Stimulated activated CD4-positive, alpha-beta T cell treated with anti-CD3 and anti-CD28 coated beads, TNF-alpha, amount 100 ng/mL, for 48 hours (primary cell): ENCODE measurements at regions not wholly inside any gene's neighbourhood (a gene's known extent, or its start where the extent isn't known, plus 50 kb on each side); places are given as distances from the start of the nearest gene placed in this dataset.
A peak's percentile ranks its signal among the peaks of the same experiment; 100 is the strongest.

Source experiments
- DNase-seq, 3 donors: peaks; one replicate each; pipeline ENCODE4 v3.0.0-alpha.2; 2020; ENCODE audit warnings: low read depth in 3 of 3

- DNase-seq, result no peak
These were observed 671.1 kb upstream of the CELF2 start for GRCh38 chr10:10346390-10347150.

- DNase-seq, result no peak
These were observed 667.6 kb upstream of the CELF2 start for GRCh38 chr10:10350050-10350449.

- DNase-seq, result no peak
These were observed 666.2 kb upstream of the CELF2 start for GRCh38 chr10:10351451-10351850.

- no peak for DNase-seq
These were observed 664.3 kb upstream of the CELF2 start for GRCh38 chr10:10353326-10353868.

DNA sequence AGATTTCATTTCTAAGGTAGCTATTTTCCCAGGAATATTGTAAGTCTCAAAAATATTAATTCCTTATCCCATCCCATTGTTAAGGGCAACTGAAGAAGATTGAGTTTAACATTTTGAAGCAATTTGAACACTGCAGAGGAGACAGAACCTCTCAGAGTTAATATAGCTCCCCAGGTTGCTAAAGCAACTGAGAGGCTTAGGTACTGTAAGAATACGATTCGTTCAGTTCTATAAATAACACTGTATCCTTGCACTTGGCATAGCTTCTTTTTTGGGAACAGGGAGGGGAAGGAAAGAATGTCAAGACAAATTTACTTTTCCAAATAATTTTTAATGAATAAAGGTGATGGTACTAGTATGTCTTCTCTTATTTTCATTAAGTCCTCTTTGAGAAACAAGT lies 658.4 kb upstream of the CELF2 start:
- no peak for DNase-seq

DNA sequence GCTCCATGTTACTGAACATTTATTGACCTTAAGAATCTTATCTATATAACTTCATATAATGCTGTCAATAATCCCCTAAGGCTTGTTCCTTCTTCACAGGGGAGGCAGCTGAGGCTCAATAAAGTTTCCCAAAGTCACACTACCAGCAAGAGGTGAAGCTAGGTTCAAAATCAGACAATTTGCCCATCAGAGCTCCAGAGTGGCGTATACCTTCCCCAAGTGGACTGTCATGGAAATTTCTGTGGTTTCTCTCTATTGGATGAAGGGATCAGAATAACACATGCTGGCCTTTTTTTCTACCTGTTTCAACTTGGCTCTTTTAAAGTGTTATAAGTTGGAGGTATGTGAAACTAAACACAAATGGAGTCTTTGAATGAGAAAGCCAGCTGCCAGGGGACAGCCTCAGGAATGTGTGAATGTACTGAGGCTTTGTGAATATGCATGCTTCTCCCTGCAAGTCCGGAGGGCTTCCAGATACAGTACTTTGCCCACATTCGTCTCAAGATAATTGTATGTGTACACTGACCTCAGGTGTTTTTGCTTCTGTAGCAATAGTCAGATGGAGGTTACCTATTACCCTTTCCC lies 656.3 kb upstream of the CELF2 start:
- DNase-seq, result no peak

GRCh38 chr10:10362800-10363199 lies 654.9 kb upstream of the CELF2 start:
- no peak for DNase-seq

- no peak for DNase-seq
These were observed 654.5 kb upstream of the CELF2 start for GRCh38 chr10:10363217-10363616.

GRCh38 chr10:10364902-10365301 lies 652.8 kb upstream of the CELF2 start:
- no peak for DNase-seq

DNA sequence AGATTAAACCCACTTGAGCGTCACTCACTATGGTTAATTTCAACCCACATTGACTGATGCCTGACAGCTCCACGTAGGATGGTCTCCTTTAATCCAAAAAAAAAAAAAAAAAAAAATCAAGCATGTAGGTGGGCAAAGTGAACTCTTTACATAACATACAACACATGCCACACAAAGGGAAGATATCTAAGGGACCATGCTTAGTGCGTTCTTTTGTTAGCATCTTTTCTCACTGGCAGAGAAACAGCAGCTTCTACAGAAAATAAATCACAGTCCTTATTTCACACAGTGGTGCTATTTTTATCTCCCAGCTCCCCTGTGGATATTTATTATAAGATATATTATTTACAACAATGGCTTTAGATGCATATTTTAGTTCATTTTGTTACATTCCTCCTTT lies 652.0 kb upstream of the CELF2 start:
- DNase-seq, result no peak

DNA sequence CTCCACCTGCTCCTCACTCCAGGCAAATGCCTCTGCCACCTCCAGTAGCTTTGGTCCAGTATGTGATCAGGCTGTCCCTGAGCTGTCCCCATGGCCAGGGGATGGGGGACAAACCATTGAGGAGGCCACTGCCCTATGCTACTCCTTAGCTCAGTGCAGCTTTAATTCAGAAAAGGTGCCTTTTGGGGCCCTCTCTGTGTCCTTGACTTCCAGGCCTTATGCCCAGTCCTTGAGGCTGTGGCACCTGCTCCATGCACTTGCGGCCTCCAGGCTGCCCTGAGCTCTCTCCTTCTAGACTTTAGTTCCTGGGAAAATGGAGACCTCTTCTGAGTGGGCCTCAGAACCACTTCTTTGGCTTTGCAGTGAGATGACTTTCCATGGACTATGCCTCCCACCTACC lies 650.8 kb upstream of the CELF2 start:
- DNase-seq, result no peak

GRCh38 chr10:10367264-10367663 lies 650.4 kb upstream of the CELF2 start:
- DNase-seq, result no peak

DNA sequence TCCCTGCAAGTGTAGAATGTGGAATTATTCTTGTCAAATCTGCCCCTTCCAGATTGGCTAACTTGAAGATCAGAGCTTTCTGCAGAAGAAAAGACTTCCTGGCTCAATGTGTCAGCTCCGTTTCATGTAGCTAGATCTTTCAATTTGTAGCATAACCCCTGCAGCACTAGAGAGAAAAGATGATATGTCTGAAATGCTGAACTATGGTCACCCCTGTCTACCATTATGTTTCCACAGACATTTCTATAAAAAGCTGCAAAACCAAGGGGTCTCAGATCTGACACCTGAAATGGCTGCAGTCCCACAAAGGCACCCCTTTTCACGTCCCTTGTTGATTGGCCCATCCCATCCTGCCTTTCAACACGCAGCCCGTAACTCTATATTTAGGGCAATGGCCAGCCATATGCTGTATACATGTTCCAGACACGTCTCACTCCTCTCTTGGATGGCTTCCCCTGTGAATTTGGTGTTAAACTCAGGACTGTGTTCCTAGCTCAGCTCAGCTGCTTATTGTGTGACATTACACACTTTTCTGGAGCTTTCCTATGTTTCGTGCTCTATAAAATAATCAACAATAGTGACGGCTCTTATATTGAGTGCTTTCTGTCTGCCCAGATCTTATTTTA lies 648.6 kb upstream of the CELF2 start:
- no peak for DNase-seq

DNA sequence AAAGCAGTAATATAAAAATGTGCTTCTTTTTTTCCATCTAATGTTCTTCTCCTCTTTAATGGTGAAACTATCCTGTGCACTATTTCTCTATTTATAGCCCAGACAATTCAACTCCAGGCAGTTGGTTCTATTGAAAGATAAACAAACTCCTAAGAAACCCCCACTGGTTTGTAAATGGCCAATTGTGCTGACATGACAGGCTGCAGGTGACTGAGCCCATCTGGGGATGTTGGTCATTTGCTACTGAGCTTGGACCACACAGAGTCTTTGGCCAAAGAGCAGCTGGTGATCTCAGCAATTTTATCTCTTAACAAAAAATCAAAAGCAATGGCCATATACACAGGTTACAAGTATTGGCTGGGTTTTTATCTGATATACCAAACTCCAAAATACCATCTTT lies 631.8 kb upstream of the CELF2 start:
- no peak for DNase-seq

- no peak for DNase-seq
These were observed 628.5 kb upstream of the CELF2 start for GRCh38 chr10:10389182-10389581.

DNA sequence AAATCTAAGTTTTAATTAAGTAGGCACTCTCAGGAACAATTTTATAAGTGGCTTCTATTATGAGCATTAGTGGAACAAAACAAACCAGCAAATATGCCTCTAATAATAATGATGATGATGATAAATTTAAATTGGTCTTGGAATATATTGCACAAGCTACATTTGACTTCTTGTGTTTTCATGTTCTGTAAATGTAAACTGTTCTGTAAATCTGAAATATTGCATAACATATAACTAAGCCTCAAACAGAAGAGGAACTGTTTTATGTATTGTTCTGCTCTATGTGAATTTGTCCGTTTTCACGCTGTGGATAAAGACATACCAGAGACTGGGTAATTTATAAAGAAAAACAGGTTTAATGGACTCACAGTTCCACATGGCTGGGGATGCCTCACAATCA lies 625.2 kb upstream of the CELF2 start:
- no peak for DNase-seq

DNA sequence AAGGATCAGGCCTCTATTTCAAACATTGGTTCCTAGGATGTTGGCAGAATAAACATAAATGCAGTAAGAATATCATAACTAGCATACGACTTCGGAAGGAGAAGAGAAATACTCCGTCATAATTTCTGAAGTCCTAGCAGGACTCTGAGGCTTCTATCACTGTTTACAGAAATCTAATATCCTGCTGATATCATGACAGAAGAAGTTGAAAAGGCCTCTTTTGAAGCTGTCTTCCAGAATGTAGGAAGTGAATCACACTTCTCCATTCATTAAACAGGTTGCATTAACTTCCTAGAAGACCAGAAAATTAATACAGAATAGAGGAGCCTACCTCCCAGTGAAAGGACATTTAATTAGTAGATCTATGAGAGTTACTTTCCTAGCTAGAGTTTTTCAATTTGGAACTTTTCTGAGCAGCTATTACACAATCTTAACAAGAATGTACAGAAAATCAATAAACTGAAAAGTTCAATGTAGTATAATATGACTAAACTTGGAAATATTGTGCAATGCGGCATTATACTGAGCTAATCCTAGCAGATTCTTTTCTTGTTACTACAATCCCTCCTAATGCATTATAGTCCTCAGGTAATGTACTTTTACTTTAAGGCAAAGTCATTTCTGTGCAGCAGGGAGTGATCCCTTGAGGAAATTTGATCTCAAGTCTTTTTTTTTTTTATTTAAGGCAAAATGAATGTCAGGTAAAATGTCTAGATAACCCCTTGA lies 622.6 kb upstream of the CELF2 start:
- no peak for DNase-seq

- no peak for DNase-seq
These were observed 621.1 kb upstream of the CELF2 start for GRCh38 chr10:10396601-10397000.

DNA sequence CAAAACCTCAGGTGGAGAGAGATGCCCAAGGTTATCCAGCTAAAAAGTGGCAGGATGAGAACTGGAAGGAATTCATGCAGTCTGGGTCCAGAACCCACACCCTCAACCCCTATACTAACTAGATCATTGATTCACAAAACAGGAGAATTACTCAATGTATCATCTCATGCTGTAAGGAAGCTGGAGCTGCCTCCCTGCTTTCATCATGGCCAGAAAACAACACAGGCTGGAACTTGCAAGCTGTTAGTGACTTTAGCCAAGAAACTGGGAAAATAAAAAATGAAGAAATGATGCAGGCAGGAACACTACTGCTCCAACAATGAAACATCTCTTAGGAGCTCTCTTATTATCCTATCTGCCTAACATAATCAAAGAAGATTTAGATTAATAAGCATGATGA lies 619.8 kb upstream of the CELF2 start:
- no peak for DNase-seq

GRCh38 chr10:10403762-10404161 lies 613.9 kb upstream of the CELF2 start:
- DNase-seq, result no peak

- DNase-seq, result no peak
These were observed 600.0 kb upstream of the CELF2 start for GRCh38 chr10:10417671-10418070.

- peak in 1 of 3 donors; percentile 3 for DNase-seq
These were observed 599.3 kb upstream of the CELF2 start for GRCh38 chr10:10418387-10418786.
